ENCODE measurements at regions not wholly inside any gene's neighbourhood (a gene's known extent, or its start where the extent isn't known, plus 50 kb on each side); places are given as distances from the start of the nearest gene placed in this dataset.

DNA sequence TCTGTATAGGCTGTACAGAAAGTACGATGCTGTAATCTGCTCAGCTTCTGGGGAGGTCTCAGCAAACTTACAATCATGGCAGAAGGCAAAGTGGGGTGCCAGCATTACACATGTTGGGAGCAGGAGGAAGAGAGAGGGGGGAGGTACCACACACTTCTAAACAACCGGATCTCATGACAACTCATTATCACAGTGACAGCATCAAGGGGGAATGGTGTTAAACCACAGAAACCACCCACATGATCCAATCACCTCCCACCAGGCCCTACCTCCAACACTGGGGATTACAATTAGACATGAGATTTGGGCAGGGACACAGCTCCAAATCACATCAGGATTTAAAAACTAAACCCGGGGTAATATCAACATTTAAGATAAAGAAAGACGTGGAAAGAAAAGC, 468.8 kb upstream of the AUTS2 start (continued):
- TF ChIP-seq, protein P1, sequence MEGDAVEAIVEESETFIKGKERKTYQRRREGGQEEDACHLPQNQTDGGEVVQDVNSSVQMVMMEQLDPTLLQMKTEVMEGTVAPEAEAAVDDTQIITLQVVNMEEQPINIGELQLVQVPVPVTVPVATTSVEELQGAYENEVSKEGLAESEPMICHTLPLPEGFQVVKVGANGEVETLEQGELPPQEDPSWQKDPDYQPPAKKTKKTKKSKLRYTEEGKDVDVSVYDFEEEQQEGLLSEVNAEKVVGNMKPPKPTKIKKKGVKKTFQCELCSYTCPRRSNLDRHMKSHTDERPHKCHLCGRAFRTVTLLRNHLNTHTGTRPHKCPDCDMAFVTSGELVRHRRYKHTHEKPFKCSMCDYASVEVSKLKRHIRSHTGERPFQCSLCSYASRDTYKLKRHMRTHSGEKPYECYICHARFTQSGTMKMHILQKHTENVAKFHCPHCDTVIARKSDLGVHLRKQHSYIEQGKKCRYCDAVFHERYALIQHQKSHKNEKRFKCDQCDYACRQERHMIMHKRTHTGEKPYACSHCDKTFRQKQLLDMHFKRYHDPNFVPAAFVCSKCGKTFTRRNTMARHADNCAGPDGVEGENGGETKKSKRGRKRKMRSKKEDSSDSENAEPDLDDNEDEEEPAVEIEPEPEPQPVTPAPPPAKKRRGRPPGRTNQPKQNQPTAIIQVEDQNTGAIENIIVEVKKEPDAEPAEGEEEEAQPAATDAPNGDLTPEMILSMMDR (IDR thresholded peaks at IDR 0.05; ENCODE audit: control extremely low read depth in 1 of 3, insufficient read depth in 1 of 3, low read depth in 1 of 3, low read length in 3 of 3), result no peak

All from H1 (cell line).